LNCaP clone FGC (cell line): ENCODE measurements at regions not wholly inside any gene's neighbourhood (a gene's known extent, or its start where the extent isn't known, plus 50 kb on each side); places are given as distances from the start of the nearest gene placed in this dataset.

Source experiments
- DNase-seq: peaks from one replicate; pipeline ENCODE4 v3.0.0-alpha.2; 2011; ENCODE audit warnings: low read depth
- H3K4me3 ChIP-seq: 2 replicates; pipeline ENCODE4 v1.5.1; 2011; ENCODE audit warnings: mild to moderate bottlenecking, low read depth, low read length, control low read depth
- CTCF ChIP-seq: IDR thresholded peaks from 2 replicates; pipeline ENCODE4 v1.5.1; 2012; ENCODE audit warnings: mild to moderate bottlenecking; ENCODE audit not compliant: control insufficient read depth, insufficient read depth; ENCODE audit errors: extremely low read depth

- no peak for TF ChIP-seq CTCF
- H3K4me3 ChIP-seq, result no peak overlapping the region
- DNase-seq, result no peak
Observed at GRCh38 chr6:16828058-16828457, 66.8 kb upstream of the ATXN1 start.

- TF ChIP-seq CTCF, result no peak
- DNase-seq, result no peak
- no peak overlapping the region for H3K4me3 ChIP-seq
Observed at GRCh38 chr6:16827627-16828026, 66.4 kb upstream of the ATXN1 start.

- DNase-seq, result no peak
- no peak overlapping the region for H3K4me3 ChIP-seq
- TF ChIP-seq CTCF, result no peak
Observed at GRCh38 chr6:16825784-16826183, 64.5 kb upstream of the ATXN1 start.

GRCh38 chr6:16824845-16825685 lies 63.8 kb upstream of the ATXN1 start:
- no peak for TF ChIP-seq CTCF
- H3K4me3 ChIP-seq, result no peak overlapping the region
- no peak for DNase-seq

GRCh38 chr6:16823718-16824352 lies 62.6 kb upstream of the ATXN1 start:
- no peak for TF ChIP-seq CTCF
- no peak overlapping the region for H3K4me3 ChIP-seq
- no peak for DNase-seq

- H3K4me3 ChIP-seq, result no peak overlapping the region
- TF ChIP-seq CTCF, result no peak
- no peak for DNase-seq
Observed at GRCh38 chr6:16822975-16823717, 61.9 kb upstream of the ATXN1 start.
